ENCODE measurements at regions not wholly inside any gene's neighbourhood (a gene's known extent, or its start where the extent isn't known, plus 50 kb on each side); places are given as distances from the start of the nearest gene placed in this dataset.

GRCh38 chr4:105050896-105051295, 95.8 kb upstream of the TET2 start:
- TF ChIP-seq POU6F1 (CRISPR knock-in tag; IDR thresholded peaks at IDR 0.05; ENCODE audit: borderline replicate concordance, low read depth) (no peak), ZFP3 (CRISPR knock-in tag; IDR thresholded peaks at IDR 0.05) (no peak), ZFP30 (CRISPR knock-in tag; IDR thresholded peaks at IDR 0.05) (no peak), RARB (CRISPR knock-in tag; IDR thresholded peaks at IDR 0.05) (no peak), CREB5 (CRISPR knock-in tag; IDR thresholded peaks at IDR 0.05; ENCODE audit: low read depth) (no peak)

Measured in SK-N-SH treated with all-trans-retinoic acid at 6 μM for 48 hours (cell line).